ENCODE measurements at regions not wholly inside any gene's neighbourhood (a gene's known extent, or its start where the extent isn't known, plus 50 kb on each side); places are given as distances from the start of the nearest gene placed in this dataset.
A peak's percentile ranks its signal among the peaks of the same experiment; 100 is the strongest.

- no peak for DNase-seq
Measured at GRCh38 chr17:77727037-77727615, 231.4 kb upstream of the TNRC6C start.

- no peak for DNase-seq
Measured at GRCh38 chr17:77728474-77728795, 230.1 kb upstream of the TNRC6C start.

- DNase-seq: no peak
Measured at GRCh38 chr17:77728871-77729270, 229.6 kb upstream of the TNRC6C start.

GRCh38 chr17:77729587-77729986, 228.9 kb upstream of the TNRC6C start:
- DNase-seq: no peak

GRCh38 chr17:77730376-77730775, 228.1 kb upstream of the TNRC6C start:
- DNase-seq: no peak

GRCh38 chr17:77733576-77734296, 224.8 kb upstream of the TNRC6C start:
- no peak for DNase-seq

- peak; percentile 97 for DNase-seq
Measured at GRCh38 chr17:77734371-77735080, 224.0 kb upstream of the TNRC6C start.

GRCh38 chr17:77735081-77735565, 223.4 kb upstream of the TNRC6C start:
- peak; percentile 79 for DNase-seq

- DNase-seq: peak; percentile 86
Measured at GRCh38 chr17:77735566-77736198, 222.8 kb upstream of the TNRC6C start.

GRCh38 chr17:77736199-77736585, 222.3 kb upstream of the TNRC6C start:
- peak; percentile 53 for DNase-seq

- peak; percentile 48 for DNase-seq
Measured at GRCh38 chr17:77736721-77737120, 221.8 kb upstream of the TNRC6C start.

GRCh38 chr17:77737442-77738265, 220.8 kb upstream of the TNRC6C start:
- no peak for DNase-seq

- DNase-seq: peak; percentile 63
Measured at GRCh38 chr17:77738751-77739531, 219.6 kb upstream of the TNRC6C start.

- DNase-seq: no peak
Measured at GRCh38 chr17:77740481-77740880, 218.0 kb upstream of the TNRC6C start.

- DNase-seq: no peak
Measured at GRCh38 chr17:77741109-77741508, 217.4 kb upstream of the TNRC6C start.

GRCh38 chr17:77742579-77742978, 215.9 kb upstream of the TNRC6C start:
- DNase-seq: no peak

GRCh38 chr17:77744066-77744988, 214.2 kb upstream of the TNRC6C start:
- no peak for DNase-seq

- DNase-seq: no peak
Measured at GRCh38 chr17:77745702-77746101, 212.8 kb upstream of the TNRC6C start.

- DNase-seq: no peak
Measured at GRCh38 chr17:77746393-77746792, 212.1 kb upstream of the TNRC6C start.

GRCh38 chr17:77746896-77747554, 211.5 kb upstream of the TNRC6C start:
- peak; percentile 45 for DNase-seq
